GM12878 (cell line): ENCODE measurements at regions not wholly inside any gene's neighbourhood (a gene's known extent, or its start where the extent isn't known, plus 50 kb on each side); places are given as distances from the start of the nearest gene placed in this dataset.

Experiments
- SIX5 ChIP-seq: IDR thresholded peaks from 2 replicates; pipeline ENCODE4 v1.6.1; 2011; ENCODE audit warnings: mild to moderate bottlenecking, low read depth, low read length, moderate library complexity; ENCODE audit not compliant: severe bottlenecking
- TF ChIP-seq, protein P1 (sequence below), 3 experiments: IDR thresholded peaks in 2 of 3; conservative IDR thresholded peaks in 1 of 3; 2 replicates each; pipeline ENCODE4 v1.5.1; 2011; ENCODE audit warnings: low read depth in 3 of 3, low read length in 3 of 3, mild to moderate bottlenecking in 3 of 3, control low read depth in 2 of 3, moderate library complexity in 2 of 3, inconsistent platforms in 1 of 3, mixed read lengths in 1 of 3; ENCODE audit not compliant: control insufficient read depth in 2 of 3, insufficient read depth in 1 of 3; ENCODE audit errors: extremely low read depth in 1 of 3

DNA sequence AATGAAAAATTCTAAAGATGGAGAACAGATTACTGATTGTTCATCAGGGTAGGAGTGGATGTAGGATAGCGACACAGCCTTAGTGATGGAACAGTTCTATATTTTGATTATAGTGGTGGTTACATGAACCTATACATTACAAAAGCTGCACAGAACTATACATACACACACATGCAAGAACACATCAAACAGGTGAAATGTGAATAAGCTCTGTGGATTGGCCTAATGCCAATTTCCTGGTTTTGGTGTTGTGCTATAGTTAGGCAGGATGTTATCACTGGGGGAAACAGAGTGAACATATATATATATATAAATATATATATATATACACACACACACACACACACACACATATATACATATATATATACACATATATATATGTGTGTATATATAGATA, 76.4 kb upstream of the PIK3CG start:
- TF ChIP-seq, protein P1, sequence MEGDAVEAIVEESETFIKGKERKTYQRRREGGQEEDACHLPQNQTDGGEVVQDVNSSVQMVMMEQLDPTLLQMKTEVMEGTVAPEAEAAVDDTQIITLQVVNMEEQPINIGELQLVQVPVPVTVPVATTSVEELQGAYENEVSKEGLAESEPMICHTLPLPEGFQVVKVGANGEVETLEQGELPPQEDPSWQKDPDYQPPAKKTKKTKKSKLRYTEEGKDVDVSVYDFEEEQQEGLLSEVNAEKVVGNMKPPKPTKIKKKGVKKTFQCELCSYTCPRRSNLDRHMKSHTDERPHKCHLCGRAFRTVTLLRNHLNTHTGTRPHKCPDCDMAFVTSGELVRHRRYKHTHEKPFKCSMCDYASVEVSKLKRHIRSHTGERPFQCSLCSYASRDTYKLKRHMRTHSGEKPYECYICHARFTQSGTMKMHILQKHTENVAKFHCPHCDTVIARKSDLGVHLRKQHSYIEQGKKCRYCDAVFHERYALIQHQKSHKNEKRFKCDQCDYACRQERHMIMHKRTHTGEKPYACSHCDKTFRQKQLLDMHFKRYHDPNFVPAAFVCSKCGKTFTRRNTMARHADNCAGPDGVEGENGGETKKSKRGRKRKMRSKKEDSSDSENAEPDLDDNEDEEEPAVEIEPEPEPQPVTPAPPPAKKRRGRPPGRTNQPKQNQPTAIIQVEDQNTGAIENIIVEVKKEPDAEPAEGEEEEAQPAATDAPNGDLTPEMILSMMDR (IDR thresholded peaks at IDR 0.05 in 2 of 3, conservative IDR thresholded peaks at IDR 0.05 in 1 of 3; ENCODE audit: control insufficient read depth in 2 of 3, extremely low read depth in 1 of 3, insufficient read depth in 1 of 3, low read depth in 3 of 3, low read length in 3 of 3), result no peak
- TF ChIP-seq SIX5, result no peak
